ENCODE measurements at regions not wholly inside any gene's neighbourhood (a gene's known extent, or its start where the extent isn't known, plus 50 kb on each side); places are given as distances from the start of the nearest gene placed in this dataset.

- H4K20me1 ChIP-seq (ENCODE audit: insufficient read depth, low read length): no peaks in the 10 kb centered on the region
- H2AFZ ChIP-seq (ENCODE audit: low read depth, low read length): no peak overlapping the region
- peaks cover 8% of the 10 kb centered on the region; the same call in 1 of the 2 replicates for H3K4me1 ChIP-seq (ENCODE audit: low read length)
- TF ChIP-seq CTCF (IDR thresholded peaks at IDR 0.05; ENCODE audit: low read depth, low read length): no peak
- no peak for TF ChIP-seq EZH2phosphoT487 (IDR thresholded peaks at IDR 0.05; ENCODE audit: low read depth)
- no peak overlapping the region for H3K27ac ChIP-seq (ENCODE audit: low read length)
- no peaks in the 10 kb centered on the region for H3K36me3 ChIP-seq (replicated peaks; ENCODE audit: low read depth, low read length)
- no peak overlapping the region for H3K4me2 ChIP-seq (ENCODE audit: low read length)
- no peak overlapping the region for H3K4me3 ChIP-seq (ENCODE audit: low read length)
- no peaks in the 10 kb centered on the region for H3K79me2 ChIP-seq (ENCODE audit: low read length)
- no peaks in the 10 kb centered on the region for H3K9me3 ChIP-seq (ENCODE audit: insufficient read depth, low read length)
- H3K27me3 ChIP-seq (ENCODE audit: low read depth, low read length): no peaks in the 10 kb centered on the region
- no peak overlapping the region for H3K9ac ChIP-seq (ENCODE audit: low read length)
Measured at GRCh38 chr13:65748227-65748626, 1481.9 kb downstream of the PCDH9 start.

- no peaks in the 10 kb centered on the region for H3K79me2 ChIP-seq (ENCODE audit: low read length)
- H3K36me3 ChIP-seq (replicated peaks; ENCODE audit: low read depth, low read length): no peaks in the 10 kb centered on the region
- H3K9ac ChIP-seq (ENCODE audit: low read length): no peak overlapping the region
- H3K4me3 ChIP-seq (ENCODE audit: low read length): no peak overlapping the region
- TF ChIP-seq EZH2phosphoT487 (IDR thresholded peaks at IDR 0.05; ENCODE audit: low read depth) (no peak), CTCF (IDR thresholded peaks at IDR 0.05; ENCODE audit: low read depth, low read length) (no peak)
- peaks cover 8% of the 10 kb centered on the region; the same call in 1 of the 2 replicates for H3K4me1 ChIP-seq (ENCODE audit: low read length)
- no peaks in the 10 kb centered on the region for H3K27me3 ChIP-seq (ENCODE audit: low read depth, low read length)
- H4K20me1 ChIP-seq (ENCODE audit: insufficient read depth, low read length): no peaks in the 10 kb centered on the region
- no peak overlapping the region for H3K27ac ChIP-seq (ENCODE audit: low read length)
- no peak overlapping the region for H3K4me2 ChIP-seq (ENCODE audit: low read length)
- no peak overlapping the region for H2AFZ ChIP-seq (ENCODE audit: low read depth, low read length)
- no peaks in the 10 kb centered on the region for H3K9me3 ChIP-seq (ENCODE audit: insufficient read depth, low read length)
Measured at GRCh38 chr13:65746406-65746921, 1483.7 kb downstream of the PCDH9 start.

GRCh38 chr13:65744836-65745235 is 1485.3 kb downstream of the PCDH9 start:
- Histone ChIP-seq H2AFZ (ENCODE audit: low read depth, low read length) (no peak overlapping the region), H3K27ac (ENCODE audit: low read length) (no peak overlapping the region), H3K4me1 (ENCODE audit: low read length) (peaks cover 8% of the 10 kb centered on the region; the same call in 1 of the 2 replicates), H3K79me2 (ENCODE audit: low read length) (no peaks in the 10 kb centered on the region), H3K9me3 (ENCODE audit: insufficient read depth, low read length) (no peaks in the 10 kb centered on the region), H3K9ac (ENCODE audit: low read length) (no peak overlapping the region), H3K27me3 (ENCODE audit: low read depth, low read length) (no peaks in the 10 kb centered on the region), H3K4me2 (ENCODE audit: low read length) (no peak overlapping the region), H3K4me3 (ENCODE audit: low read length) (no peak overlapping the region), H4K20me1 (ENCODE audit: insufficient read depth, low read length) (no peaks in the 10 kb centered on the region), H3K36me3 (replicated peaks; ENCODE audit: low read depth, low read length) (no peaks in the 10 kb centered on the region)
- TF ChIP-seq EZH2phosphoT487 (IDR thresholded peaks at IDR 0.05; ENCODE audit: low read depth) (no peak), CTCF (IDR thresholded peaks at IDR 0.05; ENCODE audit: low read depth, low read length) (no peak)

- H3K4me2 ChIP-seq (ENCODE audit: low read length): no peak overlapping the region
- no peak overlapping the region for H3K27ac ChIP-seq (ENCODE audit: low read length)
- no peak for TF ChIP-seq CTCF (IDR thresholded peaks at IDR 0.05; ENCODE audit: low read depth, low read length)
- no peak for TF ChIP-seq EZH2phosphoT487 (IDR thresholded peaks at IDR 0.05; ENCODE audit: low read depth)
- H4K20me1 ChIP-seq (ENCODE audit: insufficient read depth, low read length): no peaks in the 10 kb centered on the region
- peaks cover 5% of the 10 kb centered on the region for H3K36me3 ChIP-seq (replicated peaks; ENCODE audit: low read depth, low read length)
- H3K9me3 ChIP-seq (ENCODE audit: insufficient read depth, low read length): peaks cover 10% of the 10 kb centered on the region
- H3K27me3 ChIP-seq (ENCODE audit: low read depth, low read length): no peaks in the 10 kb centered on the region
- H3K79me2 ChIP-seq (ENCODE audit: low read length): no peaks in the 10 kb centered on the region
- H3K4me3 ChIP-seq (ENCODE audit: low read length): no peak overlapping the region
- no peak overlapping the region for H3K9ac ChIP-seq (ENCODE audit: low read length)
- no peaks in the 10 kb centered on the region for H3K4me1 ChIP-seq (ENCODE audit: low read length)
- no peak overlapping the region for H2AFZ ChIP-seq (ENCODE audit: low read depth, low read length)
Measured at GRCh38 chr13:65733110-65733509, 1497.0 kb downstream of the PCDH9 start.
